ENCODE measurements at regions not wholly inside any gene's neighbourhood (a gene's known extent, or its start where the extent isn't known, plus 50 kb on each side); places are given as distances from the start of the nearest gene placed in this dataset.

GRCh38 chr20:60212695-60213094 lies 254.5 kb downstream of the CDH26 start:
- Histone ChIP-seq H3K27me3 (ENCODE audit: insufficient read depth, poor library complexity, severe bottlenecking) (no peaks in the 10 kb centered on the region), H3K4me3 (replicated peaks; ENCODE audit: insufficient read depth, low read length) (no peak overlapping the region), H3K27ac (replicated peaks) (no peak overlapping the region)
- TF ChIP-seq REST (IDR thresholded peaks at IDR 0.05; ENCODE audit: insufficient replicate concordance, low read depth) (no peak), GABPA (IDR thresholded peaks at IDR 0.05; ENCODE audit: low read depth) (no peak), SPI1 (IDR thresholded peaks at IDR 0.05; ENCODE audit: borderline replicate concordance, low read depth) (no peak), POLR2AphosphoS5 (IDR thresholded peaks at IDR 0.05; ENCODE audit: low read depth) (no peak), CTCF (IDR thresholded peaks at IDR 0.05; ENCODE audit: insufficient read depth, low read length) (no peak)
- no peak for DNase-seq (ENCODE audit: low read depth in 1 of 2, low spot score in 1 of 2)

GRCh38 chr20:60213126-60213893 lies 255.1 kb downstream of the CDH26 start:
- Histone ChIP-seq H3K27me3 (ENCODE audit: insufficient read depth, poor library complexity, severe bottlenecking) (no peaks in the 10 kb centered on the region), H3K27ac (replicated peaks) (no peak overlapping the region), H3K4me3 (replicated peaks; ENCODE audit: insufficient read depth, low read length) (no peak overlapping the region)
- no peak for DNase-seq (ENCODE audit: low read depth in 1 of 2, low spot score in 1 of 2)
- TF ChIP-seq CTCF (IDR thresholded peaks at IDR 0.05; ENCODE audit: insufficient read depth, low read length) (no peak), POLR2AphosphoS5 (IDR thresholded peaks at IDR 0.05; ENCODE audit: low read depth) (no peak), REST (IDR thresholded peaks at IDR 0.05; ENCODE audit: insufficient replicate concordance, low read depth) (no peak), GABPA (IDR thresholded peaks at IDR 0.05; ENCODE audit: low read depth) (no peak), SPI1 (IDR thresholded peaks at IDR 0.05; ENCODE audit: borderline replicate concordance, low read depth) (no peak)

- DNase-seq (ENCODE audit: low read depth in 1 of 2, low spot score in 1 of 2), result no peak
- TF ChIP-seq SPI1 (IDR thresholded peaks at IDR 0.05; ENCODE audit: borderline replicate concordance, low read depth), result no peak
- TF ChIP-seq POLR2AphosphoS5 (IDR thresholded peaks at IDR 0.05; ENCODE audit: low read depth), result no peak
- no peak for TF ChIP-seq CTCF (IDR thresholded peaks at IDR 0.05; ENCODE audit: insufficient read depth, low read length)
- no peak for TF ChIP-seq REST (IDR thresholded peaks at IDR 0.05; ENCODE audit: insufficient replicate concordance, low read depth)
- TF ChIP-seq GABPA (IDR thresholded peaks at IDR 0.05; ENCODE audit: low read depth), result no peak
- no peaks in the 10 kb centered on the region for H3K27me3 ChIP-seq (ENCODE audit: insufficient read depth, poor library complexity, severe bottlenecking)
- no peak overlapping the region for H3K4me3 ChIP-seq (replicated peaks; ENCODE audit: insufficient read depth, low read length)
- H3K27ac ChIP-seq (replicated peaks), result no peak overlapping the region
Observed at GRCh38 chr20:60214901-60215815, 256.9 kb downstream of the CDH26 start.

Measured in HL-60 (cell line).